ENCODE measurements at regions not wholly inside any gene's neighbourhood (a gene's known extent, or its start where the extent isn't known, plus 50 kb on each side); places are given as distances from the start of the nearest gene placed in this dataset.
"Not testable (repeated sequence)": the region's sequence is repeated elsewhere in the genome, so short reads cannot be mapped to it uniquely, and the experiment has no call there.

DNA sequence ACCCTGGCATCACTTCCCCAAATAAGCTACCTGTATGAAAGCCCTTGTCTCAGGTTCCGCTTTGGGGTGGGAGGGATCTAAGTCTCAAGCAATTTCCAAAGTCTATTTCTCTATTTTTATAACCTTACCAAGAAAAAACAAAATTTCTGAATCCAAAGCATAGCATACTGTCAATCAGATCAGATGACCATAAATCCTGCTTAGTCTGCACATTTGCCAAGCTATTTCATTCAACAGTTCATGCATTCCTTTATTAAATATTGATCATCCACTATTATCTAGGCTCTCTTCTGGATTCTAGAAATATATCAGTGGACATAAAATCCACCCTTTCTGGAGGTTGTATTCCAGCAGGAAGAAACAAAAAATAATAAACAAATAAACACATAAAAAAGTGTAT, 263.5 kb upstream of the USP15 start:
- no peak overlapping the region for H3K4me3 ChIP-seq (ENCODE audit: low read length in 2 of 2)
- H3K27ac ChIP-seq (ENCODE audit: low read length) = no peak overlapping the region

DNA sequence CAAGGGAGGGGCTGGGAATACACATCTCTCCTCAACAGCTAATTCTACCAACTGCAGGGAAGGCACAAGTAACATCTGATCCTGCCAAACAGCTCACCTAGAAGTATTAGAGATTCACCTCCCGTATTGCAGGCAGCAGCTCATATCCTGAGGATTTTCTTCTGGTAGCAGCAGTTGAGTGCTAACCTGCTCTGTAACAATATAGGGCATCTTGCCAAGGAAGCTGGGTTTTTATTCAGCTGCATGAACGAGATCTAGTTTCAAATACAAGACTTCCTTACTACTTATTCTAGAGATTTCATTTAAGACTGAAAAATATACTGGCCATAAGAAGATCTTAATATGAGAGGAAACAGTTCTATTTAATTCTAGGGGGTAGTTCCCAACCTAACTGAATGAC, 261.4 kb upstream of the USP15 start:
- Histone ChIP-seq H3K9ac (ENCODE audit: low read length in 2 of 2) (no peak overlapping the region), H3K27me3 (ENCODE audit: control insufficient read depth in 1 of 2, insufficient read depth in 2 of 2, low read length in 2 of 2) (no peaks in the 10 kb centered on the region), H3K9me3 (ENCODE audit: control insufficient read depth in 2 of 2, low read length in 2 of 2) (no peaks in the 10 kb centered on the region), H3K4me1 (ENCODE audit: control insufficient read depth, insufficient read depth, low read length) (no peaks in the 10 kb centered on the region), H3K4me3 (ENCODE audit: low read length in 2 of 2) (no peak overlapping the region), H3K36me3 (ENCODE audit: control insufficient read depth in 2 of 2, insufficient read depth in 2 of 2, low read length in 2 of 2) (no peaks in the 10 kb centered on the region), H3K27ac (ENCODE audit: low read length) (no peak overlapping the region)

More for the DNA sequence above, 263.5 kb upstream of the USP15 start:
- Histone ChIP-seq H3K36me3 (ENCODE audit: control insufficient read depth in 2 of 2, insufficient read depth in 2 of 2, low read length in 2 of 2) (no peaks in the 10 kb centered on the region), H3K4me1 (ENCODE audit: control insufficient read depth, insufficient read depth, low read length) (no peaks in the 10 kb centered on the region), H3K9ac (ENCODE audit: low read length in 2 of 2) (no peak overlapping the region), H3K9me3 (ENCODE audit: control insufficient read depth in 2 of 2, low read length in 2 of 2) (no peaks in the 10 kb centered on the region), H3K27me3 (ENCODE audit: control insufficient read depth in 1 of 2, insufficient read depth in 2 of 2, low read length in 2 of 2) (no peaks in the 10 kb centered on the region)

DNA sequence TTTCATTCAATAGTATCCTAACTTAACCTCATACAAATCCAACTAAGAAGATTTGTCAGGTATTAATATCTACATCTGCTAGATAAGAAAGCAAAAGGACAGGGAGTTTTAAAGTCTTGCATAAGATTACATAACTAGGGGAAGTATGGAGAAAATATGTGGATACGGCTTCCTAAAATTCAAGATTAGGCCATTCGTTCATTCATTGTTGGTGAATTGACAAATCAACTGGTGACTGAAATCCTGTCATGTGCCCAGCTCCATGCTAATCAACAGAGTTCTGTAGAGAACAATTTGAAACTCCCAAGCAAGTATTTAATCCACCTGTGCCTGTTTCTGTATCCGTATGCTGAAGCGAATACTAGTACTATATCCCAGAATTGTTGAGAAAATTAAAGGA, 260.9 kb upstream of the USP15 start:
- H3K4me3 ChIP-seq (ENCODE audit: low read length in 2 of 2) = no peak overlapping the region
- H3K27ac ChIP-seq (ENCODE audit: low read length) = no peak overlapping the region
- no peaks in the 10 kb centered on the region for H3K27me3 ChIP-seq (ENCODE audit: control insufficient read depth in 1 of 2, insufficient read depth in 2 of 2, low read length in 2 of 2)
- no peaks in the 10 kb centered on the region for H3K9me3 ChIP-seq (ENCODE audit: control insufficient read depth in 2 of 2, low read length in 2 of 2)
- no peaks in the 10 kb centered on the region for H3K36me3 ChIP-seq (ENCODE audit: control insufficient read depth in 2 of 2, insufficient read depth in 2 of 2, low read length in 2 of 2)
- H3K4me1 ChIP-seq (ENCODE audit: control insufficient read depth, insufficient read depth, low read length) = no peaks in the 10 kb centered on the region
- H3K9ac ChIP-seq (ENCODE audit: low read length in 2 of 2) = no peak overlapping the region

DNA sequence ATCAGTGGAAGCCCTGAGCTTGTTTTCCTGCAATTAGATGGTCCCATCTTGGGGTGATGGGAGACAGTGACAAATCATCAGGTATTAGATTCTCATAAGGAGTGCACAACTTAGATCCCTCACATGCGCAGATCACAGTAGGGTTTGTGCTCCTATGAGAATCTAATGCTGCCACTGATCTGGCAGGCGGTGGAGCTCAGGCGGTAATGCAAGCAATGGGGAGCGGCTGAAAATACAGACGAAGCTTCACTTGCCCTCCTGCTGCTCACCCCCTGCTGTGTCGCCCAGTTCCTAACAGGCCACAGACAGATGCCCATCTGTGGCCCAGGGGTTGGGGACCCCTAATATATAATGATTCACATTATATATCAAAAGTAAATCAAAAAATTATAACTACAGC, 258.8 kb upstream of the USP15 start:
- no peaks in the 10 kb centered on the region for H3K27me3 ChIP-seq (ENCODE audit: control insufficient read depth in 1 of 2, insufficient read depth in 2 of 2, low read length in 2 of 2)
- no peaks in the 10 kb centered on the region for H3K36me3 ChIP-seq (ENCODE audit: control insufficient read depth in 2 of 2, insufficient read depth in 2 of 2, low read length in 2 of 2)
- H3K4me3 ChIP-seq (ENCODE audit: low read length in 2 of 2) = no peak overlapping the region
- no peak overlapping the region for H3K9ac ChIP-seq (ENCODE audit: low read length in 2 of 2)
- H3K4me1 ChIP-seq (ENCODE audit: control insufficient read depth, insufficient read depth, low read length) = no peaks in the 10 kb centered on the region
- no peaks in the 10 kb centered on the region for H3K9me3 ChIP-seq (ENCODE audit: control insufficient read depth in 2 of 2, low read length in 2 of 2)
- H3K27ac ChIP-seq (ENCODE audit: low read length) = no peak overlapping the region

DNA sequence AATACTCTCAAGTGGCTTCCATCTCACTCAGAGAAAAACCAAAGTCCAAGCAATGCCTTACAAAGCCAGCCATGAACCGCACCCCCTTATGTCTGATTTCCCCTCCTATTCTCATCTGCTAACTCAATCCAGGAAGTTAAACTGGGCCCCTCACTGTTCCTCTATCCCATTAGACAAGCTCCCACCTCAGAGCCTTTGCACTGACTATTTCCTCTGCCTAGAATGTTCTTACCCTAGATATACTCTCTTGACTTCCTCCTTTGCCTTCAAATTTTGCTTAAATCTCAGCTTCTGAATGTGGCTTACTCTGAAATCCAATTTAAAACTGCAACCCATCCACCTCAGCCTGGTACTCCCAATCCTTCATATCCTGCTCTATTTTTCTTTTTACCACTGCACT, 257.0 kb upstream of the USP15 start:
- H3K27me3 ChIP-seq (ENCODE audit: control insufficient read depth in 1 of 2, insufficient read depth in 2 of 2, low read length in 2 of 2) = no peaks in the 10 kb centered on the region
- no peak overlapping the region for H3K9ac ChIP-seq (ENCODE audit: low read length in 2 of 2)
- H3K9me3 ChIP-seq (ENCODE audit: control insufficient read depth in 2 of 2, low read length in 2 of 2) = no peaks in the 10 kb centered on the region
- H3K36me3 ChIP-seq (ENCODE audit: control insufficient read depth in 2 of 2, insufficient read depth in 2 of 2, low read length in 2 of 2) = no peaks in the 10 kb centered on the region
- no peak overlapping the region for H3K27ac ChIP-seq (ENCODE audit: low read length)
- no peak overlapping the region for H3K4me3 ChIP-seq (ENCODE audit: low read length in 2 of 2)
- H3K4me1 ChIP-seq (ENCODE audit: control insufficient read depth, insufficient read depth, low read length) = no peaks in the 10 kb centered on the region

DNA sequence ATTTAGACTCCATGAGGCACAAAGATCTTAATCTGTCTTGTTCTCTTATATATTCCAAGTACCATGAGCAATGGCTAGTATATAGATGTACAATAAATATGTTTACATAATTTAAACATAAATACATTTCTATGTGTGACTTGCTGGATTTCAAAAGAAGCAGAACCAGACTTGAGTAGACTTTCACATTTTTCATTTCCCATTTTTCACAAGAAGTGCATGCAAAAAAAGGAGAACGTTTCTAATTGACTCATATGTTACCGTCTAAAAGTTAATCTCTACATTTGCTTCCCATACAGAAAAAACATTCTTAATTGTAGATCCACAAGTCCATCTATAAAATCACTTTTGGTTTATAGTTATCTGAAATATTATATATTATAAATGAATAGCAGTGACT, 256.5 kb upstream of the USP15 start:
- H3K36me3 ChIP-seq (ENCODE audit: control insufficient read depth in 2 of 2, insufficient read depth in 2 of 2, low read length in 2 of 2) = no peaks in the 10 kb centered on the region
- no peaks in the 10 kb centered on the region for H3K27me3 ChIP-seq (ENCODE audit: control insufficient read depth in 1 of 2, insufficient read depth in 2 of 2, low read length in 2 of 2)
- no peaks in the 10 kb centered on the region for H3K9me3 ChIP-seq (ENCODE audit: control insufficient read depth in 2 of 2, low read length in 2 of 2)
- no peaks in the 10 kb centered on the region for H3K4me1 ChIP-seq (ENCODE audit: control insufficient read depth, insufficient read depth, low read length)
- no peak overlapping the region for H3K27ac ChIP-seq (ENCODE audit: low read length)
- no peak overlapping the region for H3K9ac ChIP-seq (ENCODE audit: low read length in 2 of 2)
- H3K4me3 ChIP-seq (ENCODE audit: low read length in 2 of 2) = no peak overlapping the region

DNA sequence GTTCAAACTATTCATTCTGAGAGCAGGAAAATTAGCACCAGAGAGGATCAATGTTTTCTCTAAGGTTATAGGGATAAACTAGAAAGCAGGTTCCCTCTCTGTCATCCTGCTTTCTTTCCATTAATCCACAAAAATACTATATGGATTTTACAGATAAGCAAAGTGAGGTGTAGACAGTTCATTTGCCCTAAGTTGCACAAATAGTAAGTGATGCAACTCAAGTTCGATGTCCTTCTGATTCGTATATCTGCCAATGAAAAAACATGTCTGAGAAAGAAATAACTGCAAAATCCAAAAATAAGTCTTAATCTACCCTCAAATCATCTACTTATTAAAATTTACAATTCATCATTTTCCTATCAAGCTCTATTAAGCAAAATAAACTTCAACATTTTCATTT, 254.6 kb upstream of the USP15 start:
- Histone ChIP-seq H3K27me3 (ENCODE audit: control insufficient read depth in 1 of 2, insufficient read depth in 2 of 2, low read length in 2 of 2) (no peaks in the 10 kb centered on the region), H3K27ac (ENCODE audit: low read length) (no peak overlapping the region), H3K4me3 (ENCODE audit: low read length in 2 of 2) (no peak overlapping the region), H3K9ac (ENCODE audit: low read length in 2 of 2) (no peak overlapping the region), H3K9me3 (ENCODE audit: control insufficient read depth in 2 of 2, low read length in 2 of 2) (no peaks in the 10 kb centered on the region), H3K36me3 (ENCODE audit: control insufficient read depth in 2 of 2, insufficient read depth in 2 of 2, low read length in 2 of 2) (no peaks in the 10 kb centered on the region), H3K4me1 (ENCODE audit: control insufficient read depth, insufficient read depth, low read length) (no peaks in the 10 kb centered on the region)

DNA sequence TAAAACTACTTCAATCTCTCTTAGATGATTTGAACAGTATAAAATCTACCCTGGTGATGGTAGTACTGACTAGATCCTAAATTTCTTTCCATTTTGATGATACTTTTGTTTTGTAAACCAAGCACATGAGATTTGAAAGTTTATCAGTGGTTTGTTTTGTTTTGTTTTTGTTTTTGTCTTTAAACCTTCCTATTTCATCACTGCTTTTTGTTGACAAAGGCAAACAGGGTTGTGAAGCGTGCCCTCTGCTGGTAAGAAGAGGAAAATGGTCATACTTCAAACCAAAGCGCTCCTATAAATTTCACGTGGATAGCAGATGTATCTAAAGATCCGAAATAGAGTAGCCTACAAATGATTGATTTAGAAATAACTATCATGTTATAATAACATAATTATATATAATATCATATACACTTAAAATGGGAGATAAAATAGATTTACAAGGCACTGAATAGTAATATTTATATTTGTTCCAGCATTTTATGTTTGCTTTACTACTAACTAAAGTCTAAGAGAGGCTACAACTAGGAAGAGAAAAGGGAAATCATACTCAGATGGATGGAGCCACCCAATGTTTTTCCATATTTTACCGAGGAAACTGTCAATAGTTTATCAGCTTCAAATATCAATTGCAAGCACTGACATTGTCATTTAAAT, 254.0 kb upstream of the USP15 start:
- no peaks in the 10 kb centered on the region for H3K27me3 ChIP-seq (ENCODE audit: control insufficient read depth in 1 of 2, insufficient read depth in 2 of 2, low read length in 2 of 2)
- H3K9ac ChIP-seq (ENCODE audit: low read length in 2 of 2) = no peak overlapping the region
- H3K27ac ChIP-seq (ENCODE audit: low read length) = no peak overlapping the region
- no peak overlapping the region for H3K4me3 ChIP-seq (ENCODE audit: low read length in 2 of 2)
- H3K9me3 ChIP-seq (ENCODE audit: control insufficient read depth in 2 of 2, low read length in 2 of 2) = no peaks in the 10 kb centered on the region
- no peaks in the 10 kb centered on the region for H3K4me1 ChIP-seq (ENCODE audit: control insufficient read depth, insufficient read depth, low read length)
- H3K36me3 ChIP-seq (ENCODE audit: control insufficient read depth in 2 of 2, insufficient read depth in 2 of 2, low read length in 2 of 2) = no peaks in the 10 kb centered on the region

DNA sequence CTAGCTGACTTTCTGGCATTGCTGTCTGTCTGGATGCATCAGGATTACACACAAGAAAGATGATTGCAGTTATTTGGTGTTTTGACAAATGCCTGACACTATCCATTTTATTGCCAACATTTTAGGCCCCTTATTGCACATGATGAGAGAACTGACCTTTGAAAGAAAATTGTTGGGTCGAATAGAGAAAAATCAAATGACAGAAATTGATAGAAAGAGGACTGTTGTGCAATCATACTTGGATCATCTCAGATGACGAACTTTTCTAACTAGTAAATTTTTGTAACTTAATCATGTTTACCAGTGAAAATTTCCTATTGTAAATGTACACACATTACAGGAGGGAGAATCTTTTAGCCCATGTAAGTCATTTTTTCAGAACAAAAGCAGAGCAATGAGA, 251.5 kb upstream of the USP15 start:
- Histone ChIP-seq H3K27me3 (ENCODE audit: control insufficient read depth in 1 of 2, insufficient read depth in 2 of 2, low read length in 2 of 2) (no peaks in the 10 kb centered on the region), H3K9ac (ENCODE audit: low read length in 2 of 2) (no peak overlapping the region), H3K36me3 (ENCODE audit: control insufficient read depth in 2 of 2, insufficient read depth in 2 of 2, low read length in 2 of 2) (no peaks in the 10 kb centered on the region), H3K4me3 (ENCODE audit: low read length in 2 of 2) (no peak overlapping the region), H3K4me1 (ENCODE audit: control insufficient read depth, insufficient read depth, low read length) (no peaks in the 10 kb centered on the region), H3K27ac (ENCODE audit: low read length) (no peak overlapping the region), H3K9me3 (ENCODE audit: control insufficient read depth in 2 of 2, low read length in 2 of 2) (no peaks in the 10 kb centered on the region)

DNA sequence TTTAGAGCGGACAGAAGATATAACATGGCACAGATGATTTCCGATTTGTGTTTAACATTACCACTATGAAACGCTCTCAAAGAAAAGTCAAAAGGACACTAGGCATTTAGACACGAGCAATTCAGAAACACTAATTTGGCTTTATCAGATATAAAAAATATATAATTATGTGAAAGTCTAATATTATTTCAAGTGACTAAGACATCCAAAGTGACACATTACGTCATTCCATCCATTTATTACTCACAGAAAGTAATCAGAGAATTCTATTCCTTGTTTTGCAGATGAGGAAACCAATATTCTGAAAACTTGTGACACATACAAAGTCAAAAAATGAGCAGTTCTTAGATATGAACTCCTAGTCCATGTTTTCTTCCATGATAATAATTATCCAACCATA, 250.8 kb upstream of the USP15 start:
- Histone ChIP-seq H3K27me3 (ENCODE audit: control insufficient read depth in 1 of 2, insufficient read depth in 2 of 2, low read length in 2 of 2) (no peaks in the 10 kb centered on the region), H3K4me3 (ENCODE audit: low read length in 2 of 2) (no peak overlapping the region), H3K27ac (ENCODE audit: low read length) (no peak overlapping the region), H3K9ac (ENCODE audit: low read length in 2 of 2) (no peak overlapping the region), H3K36me3 (ENCODE audit: control insufficient read depth in 2 of 2, insufficient read depth in 2 of 2, low read length in 2 of 2) (no peaks in the 10 kb centered on the region), H3K4me1 (ENCODE audit: control insufficient read depth, insufficient read depth, low read length) (no peaks in the 10 kb centered on the region), H3K9me3 (ENCODE audit: control insufficient read depth in 2 of 2, low read length in 2 of 2) (no peaks in the 10 kb centered on the region)

DNA sequence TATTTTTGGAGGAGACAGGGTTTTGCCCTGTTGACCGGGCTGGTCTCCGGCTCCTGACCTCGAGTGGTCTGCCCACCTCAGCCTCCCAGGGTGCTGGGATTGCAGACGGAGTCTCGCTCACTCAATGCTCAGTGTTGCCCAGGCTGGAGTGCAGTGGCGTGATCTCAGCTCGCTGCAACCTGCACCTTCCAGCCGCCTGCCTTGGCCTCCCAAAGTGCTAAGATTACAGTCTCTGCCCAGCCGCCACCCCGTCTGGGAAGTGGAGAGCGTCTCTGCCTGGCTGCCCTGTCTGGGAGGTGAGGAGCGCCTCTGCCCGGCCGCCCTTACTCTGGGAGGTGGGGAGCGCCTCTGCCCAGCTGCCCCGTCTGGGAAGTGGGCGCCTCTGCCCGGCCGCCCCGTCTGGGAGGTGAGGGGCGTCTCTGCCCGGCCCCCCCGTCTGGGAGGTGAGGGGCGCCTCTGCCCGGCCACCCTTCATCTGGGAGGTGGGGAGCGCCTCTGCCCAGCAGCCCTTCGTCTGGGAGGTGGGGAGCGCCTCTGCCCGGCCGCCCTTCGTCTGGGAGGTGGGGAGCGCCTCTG, 249.8 kb upstream of the USP15 start:
- H3K4me1 ChIP-seq (ENCODE audit: control insufficient read depth, insufficient read depth, low read length); H3K36me3 ChIP-seq (ENCODE audit: control insufficient read depth in 2 of 2, insufficient read depth in 2 of 2, low read length in 2 of 2); H3K27me3 ChIP-seq (ENCODE audit: control insufficient read depth in 1 of 2, insufficient read depth in 2 of 2, low read length in 2 of 2); H3K27ac ChIP-seq (ENCODE audit: low read length); H3K9me3 ChIP-seq (ENCODE audit: control insufficient read depth in 2 of 2, low read length in 2 of 2); H3K9ac ChIP-seq (ENCODE audit: low read length in 2 of 2); H3K4me3 ChIP-seq (ENCODE audit: low read length in 2 of 2): not testable (repeated sequence)

All from stomach smooth muscle (tissue), 2 donors.